GM12878 (cell line): ENCODE measurements at regions not wholly inside any gene's neighbourhood (a gene's known extent, or its start where the extent isn't known, plus 50 kb on each side); places are given as distances from the start of the nearest gene placed in this dataset.

Experiments used
- MYB ChIP-seq: fragments of 150-350 bp; IDR thresholded peaks from 2 replicates; pipeline ENCODE4 v1.6.1; 2014; ENCODE audit warnings: mild to moderate bottlenecking, low read depth, low read length, borderline replicate concordance
- SMC3 ChIP-seq: IDR thresholded peaks from 2 replicates; pipeline ENCODE4 v1.6.1; 2011; ENCODE audit warnings: low read length, improper control_type of control experiment, borderline replicate concordance
- TF ChIP-seq, protein P1 (sequence below), 3 experiments: IDR thresholded peaks in 2 of 3; conservative IDR thresholded peaks in 1 of 3; 2 replicates each; pipeline ENCODE4 v1.5.1; 2011; ENCODE audit warnings: low read depth in 3 of 3, low read length in 3 of 3, mild to moderate bottlenecking in 3 of 3, control low read depth in 2 of 3, moderate library complexity in 2 of 3, inconsistent platforms in 1 of 3, mixed read lengths in 1 of 3; ENCODE audit not compliant: control insufficient read depth in 2 of 3, insufficient read depth in 1 of 3; ENCODE audit errors: extremely low read depth in 1 of 3
- TF ChIP-seq, protein P2 (sequence below): fragments of 450-650 bp; IDR thresholded peaks from 2 replicates; pipeline ENCODE4 v1.6.1; 2017; ENCODE audit warnings: mild to moderate bottlenecking, moderate library complexity
- TF ChIP-seq, protein P3 (sequence below): IDR thresholded peaks from 2 replicates; pipeline ENCODE4 v1.6.1; 2011; ENCODE audit warnings: mild to moderate bottlenecking, low read depth, low read length, moderate library complexity; ENCODE audit not compliant: insufficient replicate concordance
- TF ChIP-seq, protein P4 (sequence below): fragments of 450-650 bp; IDR thresholded peaks from 2 replicates; pipeline ENCODE4 v1.6.1; 2017; ENCODE audit warnings: antibody characterized with exemption, mild to moderate bottlenecking, moderate library complexity

DNA sequence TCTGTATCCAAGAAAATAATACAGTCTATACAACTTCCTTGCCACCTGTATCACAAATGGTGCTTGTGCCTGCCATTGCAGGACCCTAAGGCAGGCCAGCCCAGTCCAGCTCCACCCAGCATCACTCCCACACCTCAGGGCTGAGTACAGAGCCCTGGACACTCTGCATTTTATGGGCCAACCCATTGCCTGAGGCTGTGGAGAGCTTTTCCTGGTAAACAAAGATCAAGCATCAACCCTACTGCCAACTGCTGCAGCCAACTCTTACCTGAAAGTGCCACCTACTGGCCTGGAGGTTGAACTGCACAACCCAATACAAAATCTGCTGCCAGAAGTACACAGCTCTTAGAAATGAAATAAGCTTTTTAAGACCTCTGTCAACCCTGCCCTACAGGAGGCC lies 1082.2 kb downstream of the NAALADL2 start (continued):
- TF ChIP-seq, protein P1, sequence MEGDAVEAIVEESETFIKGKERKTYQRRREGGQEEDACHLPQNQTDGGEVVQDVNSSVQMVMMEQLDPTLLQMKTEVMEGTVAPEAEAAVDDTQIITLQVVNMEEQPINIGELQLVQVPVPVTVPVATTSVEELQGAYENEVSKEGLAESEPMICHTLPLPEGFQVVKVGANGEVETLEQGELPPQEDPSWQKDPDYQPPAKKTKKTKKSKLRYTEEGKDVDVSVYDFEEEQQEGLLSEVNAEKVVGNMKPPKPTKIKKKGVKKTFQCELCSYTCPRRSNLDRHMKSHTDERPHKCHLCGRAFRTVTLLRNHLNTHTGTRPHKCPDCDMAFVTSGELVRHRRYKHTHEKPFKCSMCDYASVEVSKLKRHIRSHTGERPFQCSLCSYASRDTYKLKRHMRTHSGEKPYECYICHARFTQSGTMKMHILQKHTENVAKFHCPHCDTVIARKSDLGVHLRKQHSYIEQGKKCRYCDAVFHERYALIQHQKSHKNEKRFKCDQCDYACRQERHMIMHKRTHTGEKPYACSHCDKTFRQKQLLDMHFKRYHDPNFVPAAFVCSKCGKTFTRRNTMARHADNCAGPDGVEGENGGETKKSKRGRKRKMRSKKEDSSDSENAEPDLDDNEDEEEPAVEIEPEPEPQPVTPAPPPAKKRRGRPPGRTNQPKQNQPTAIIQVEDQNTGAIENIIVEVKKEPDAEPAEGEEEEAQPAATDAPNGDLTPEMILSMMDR (IDR thresholded peaks at IDR 0.05 in 2 of 3, conservative IDR thresholded peaks at IDR 0.05 in 1 of 3; ENCODE audit: control insufficient read depth in 2 of 3, extremely low read depth in 1 of 3, insufficient read depth in 1 of 3, low read depth in 3 of 3, low read length in 3 of 3), result peak; percentile 46 to 70 (median 60)
- TF ChIP-seq SMC3, result peak; percentile 53
- TF ChIP-seq, protein P2, sequence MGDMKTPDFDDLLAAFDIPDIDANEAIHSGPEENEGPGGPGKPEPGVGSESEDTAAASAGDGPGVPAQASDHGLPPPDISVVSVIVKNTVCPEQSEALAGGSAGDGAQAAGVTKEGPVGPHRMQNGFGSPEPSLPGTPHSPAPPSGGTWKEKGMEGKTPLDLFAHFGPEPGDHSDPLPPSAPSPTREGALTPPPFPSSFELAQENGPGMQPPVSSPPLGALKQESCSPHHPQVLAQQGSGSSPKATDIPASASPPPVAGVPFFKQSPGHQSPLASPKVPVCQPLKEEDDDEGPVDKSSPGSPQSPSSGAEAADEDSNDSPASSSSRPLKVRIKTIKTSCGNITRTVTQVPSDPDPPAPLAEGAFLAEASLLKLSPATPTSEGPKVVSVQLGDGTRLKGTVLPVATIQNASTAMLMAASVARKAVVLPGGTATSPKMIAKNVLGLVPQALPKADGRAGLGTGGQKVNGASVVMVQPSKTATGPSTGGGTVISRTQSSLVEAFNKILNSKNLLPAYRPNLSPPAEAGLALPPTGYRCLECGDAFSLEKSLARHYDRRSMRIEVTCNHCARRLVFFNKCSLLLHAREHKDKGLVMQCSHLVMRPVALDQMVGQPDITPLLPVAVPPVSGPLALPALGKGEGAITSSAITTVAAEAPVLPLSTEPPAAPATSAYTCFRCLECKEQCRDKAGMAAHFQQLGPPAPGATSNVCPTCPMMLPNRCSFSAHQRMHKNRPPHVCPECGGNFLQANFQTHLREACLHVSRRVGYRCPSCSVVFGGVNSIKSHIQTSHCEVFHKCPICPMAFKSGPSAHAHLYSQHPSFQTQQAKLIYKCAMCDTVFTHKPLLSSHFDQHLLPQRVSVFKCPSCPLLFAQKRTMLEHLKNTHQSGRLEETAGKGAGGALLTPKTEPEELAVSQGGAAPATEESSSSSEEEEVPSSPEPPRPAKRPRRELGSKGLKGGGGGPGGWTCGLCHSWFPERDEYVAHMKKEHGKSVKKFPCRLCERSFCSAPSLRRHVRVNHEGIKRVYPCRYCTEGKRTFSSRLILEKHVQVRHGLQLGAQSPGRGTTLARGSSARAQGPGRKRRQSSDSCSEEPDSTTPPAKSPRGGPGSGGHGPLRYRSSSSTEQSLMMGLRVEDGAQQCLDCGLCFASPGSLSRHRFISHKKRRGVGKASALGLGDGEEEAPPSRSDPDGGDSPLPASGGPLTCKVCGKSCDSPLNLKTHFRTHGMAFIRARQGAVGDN, result no peak
- TF ChIP-seq MYB, result no peak
- TF ChIP-seq, protein P3, sequence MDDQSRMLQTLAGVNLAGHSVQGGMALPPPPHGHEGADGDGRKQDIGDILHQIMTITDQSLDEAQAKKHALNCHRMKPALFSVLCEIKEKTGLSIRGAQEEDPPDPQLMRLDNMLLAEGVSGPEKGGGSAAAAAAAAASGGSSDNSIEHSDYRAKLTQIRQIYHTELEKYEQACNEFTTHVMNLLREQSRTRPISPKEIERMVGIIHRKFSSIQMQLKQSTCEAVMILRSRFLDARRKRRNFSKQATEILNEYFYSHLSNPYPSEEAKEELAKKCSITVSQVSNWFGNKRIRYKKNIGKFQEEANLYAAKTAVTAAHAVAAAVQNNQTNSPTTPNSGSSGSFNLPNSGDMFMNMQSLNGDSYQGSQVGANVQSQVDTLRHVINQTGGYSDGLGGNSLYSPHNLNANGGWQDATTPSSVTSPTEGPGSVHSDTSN, result no peak
- TF ChIP-seq, protein P4, sequence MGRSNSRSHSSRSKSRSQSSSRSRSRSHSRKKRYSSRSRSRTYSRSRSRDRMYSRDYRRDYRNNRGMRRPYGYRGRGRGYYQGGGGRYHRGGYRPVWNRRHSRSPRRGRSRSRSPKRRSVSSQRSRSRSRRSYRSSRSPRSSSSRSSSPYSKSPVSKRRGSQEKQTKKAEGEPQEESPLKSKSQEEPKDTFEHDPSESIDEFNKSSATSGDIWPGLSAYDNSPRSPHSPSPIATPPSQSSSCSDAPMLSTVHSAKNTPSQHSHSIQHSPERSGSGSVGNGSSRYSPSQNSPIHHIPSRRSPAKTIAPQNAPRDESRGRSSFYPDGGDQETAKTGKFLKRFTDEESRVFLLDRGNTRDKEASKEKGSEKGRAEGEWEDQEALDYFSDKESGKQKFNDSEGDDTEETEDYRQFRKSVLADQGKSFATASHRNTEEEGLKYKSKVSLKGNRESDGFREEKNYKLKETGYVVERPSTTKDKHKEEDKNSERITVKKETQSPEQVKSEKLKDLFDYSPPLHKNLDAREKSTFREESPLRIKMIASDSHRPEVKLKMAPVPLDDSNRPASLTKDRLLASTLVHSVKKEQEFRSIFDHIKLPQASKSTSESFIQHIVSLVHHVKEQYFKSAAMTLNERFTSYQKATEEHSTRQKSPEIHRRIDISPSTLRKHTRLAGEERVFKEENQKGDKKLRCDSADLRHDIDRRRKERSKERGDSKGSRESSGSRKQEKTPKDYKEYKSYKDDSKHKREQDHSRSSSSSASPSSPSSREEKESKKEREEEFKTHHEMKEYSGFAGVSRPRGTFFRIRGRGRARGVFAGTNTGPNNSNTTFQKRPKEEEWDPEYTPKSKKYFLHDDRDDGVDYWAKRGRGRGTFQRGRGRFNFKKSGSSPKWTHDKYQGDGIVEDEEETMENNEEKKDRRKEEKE, result no peak
